Keratinocyte (primary cell): ENCODE measurements at regions not wholly inside any gene's neighbourhood (a gene's known extent, or its start where the extent isn't known, plus 50 kb on each side); places are given as distances from the start of the nearest gene placed in this dataset.

Experiments used
- DNase-seq: peaks from one replicate; pipeline ENCODE4 v3.0.0-alpha.2; 2011; ENCODE audit warnings: low read depth, missing footprints, low spot score
- FAIRE-seq: peaks from 2 replicates; lab custom pipeline; 2011; peaks lifted over from hg19 to GRCh38; lab: Jason Lieb, UNC
- H2AFZ ChIP-seq: 2 replicates; pipeline ENCODE4 v1.6.0; 2012; ENCODE audit warnings: low read length, control low read depth, inconsistent platforms; ENCODE audit not compliant: control insufficient read depth
- H3K27ac ChIP-seq: 2 replicates; pipeline ENCODE4 v1.5.1; 2011; ENCODE audit warnings: low read length; ENCODE audit not compliant: control insufficient read depth, insufficient read depth
- H3K27me3 ChIP-seq: 3 replicates; pipeline ENCODE4 v1.6.0; 2011; ENCODE audit warnings: low read length; ENCODE audit not compliant: control insufficient read depth, insufficient read depth; ENCODE audit errors: extremely low read depth
- H3K36me3 ChIP-seq, 2 experiments: 2 replicates in 1 of 2; 3 replicates in 1 of 2; pipeline ENCODE4 v1.5.1; 2011; ENCODE audit warnings: low read length in 2 of 2, mild to moderate bottlenecking in 1 of 2; ENCODE audit not compliant: control insufficient read depth in 2 of 2, insufficient read depth in 2 of 2; ENCODE audit errors: extremely low read depth in 1 of 2
- H3K4me1 ChIP-seq: 3 replicates; pipeline ENCODE4 v1.5.1; 2011; ENCODE audit warnings: low read length; ENCODE audit not compliant: control insufficient read depth, insufficient read depth; ENCODE audit errors: extremely low read depth
- H3K4me2 ChIP-seq: 3 replicates; pipeline ENCODE4 v1.6.0; 2011; ENCODE audit warnings: low read depth, low read length; ENCODE audit not compliant: control insufficient read depth, insufficient read depth; ENCODE audit errors: extremely low read depth
- H3K4me3 ChIP-seq, 3 experiments: fragments of 200-600 bp in 1 of 3; sonication (generic) in 1 of 3; 2 replicates in 2 of 3; 3 replicates in 1 of 3; pipeline ENCODE4 v1.5.1; 2011 to 2016; ENCODE audit warnings: low read length in 3 of 3, mild to moderate bottlenecking in 3 of 3, control low read depth in 2 of 3, inconsistent platforms in 1 of 3, low read depth in 1 of 3, mixed read lengths in 1 of 3, mixed run types in 1 of 3, moderate library complexity in 1 of 3; ENCODE audit not compliant: control insufficient read depth in 2 of 3, insufficient read depth in 2 of 3; ENCODE audit errors: extremely low read depth in 1 of 3
- H3K79me2 ChIP-seq: 2 replicates; pipeline ENCODE4 v1.6.0; 2012; ENCODE audit warnings: low read length; ENCODE audit not compliant: control insufficient read depth, insufficient read depth
- H3K9ac ChIP-seq: 3 replicates; pipeline ENCODE4 v1.6.0; 2011; ENCODE audit warnings: low read length; ENCODE audit not compliant: control insufficient read depth, insufficient read depth; ENCODE audit errors: extremely low read depth
- H3K9me1 ChIP-seq: 3 replicates; pipeline ENCODE4 v1.6.0; 2011; ENCODE audit warnings: low read length; ENCODE audit not compliant: control insufficient read depth, insufficient read depth; ENCODE audit errors: extremely low read depth
- H3K9me3 ChIP-seq: 2 replicates; pipeline ENCODE4 v1.5.1; 2012; ENCODE audit warnings: low read depth, low read length; ENCODE audit not compliant: control insufficient read depth
- H4K20me1 ChIP-seq: 3 replicates; pipeline ENCODE4 v1.6.0; 2011; ENCODE audit warnings: low read length; ENCODE audit not compliant: control insufficient read depth, insufficient read depth; ENCODE audit errors: extremely low read depth
- EZH2 ChIP-seq: IDR thresholded peaks from one replicate; pipeline ENCODE4 v1.6.1; 2012; ENCODE audit warnings: inconsistent platforms, mild to moderate bottlenecking, low read length, moderate library complexity
- dilution Hi-C: fragments of 300-500 bp; cut with MboI; formaldehyde crosslinking; loops from one replicate; pipeline ENCODE4 v1.7.0; 2020; ENCODE audit warnings: low sequenced_read_pairs; ENCODE audit not compliant: extremely low pct_ligation_motif_present
- TF ChIP-seq, protein P1 (sequence below), 3 experiments: IDR thresholded peaks in 1 of 3; conservative IDR thresholded peaks in 1 of 3; optimal IDR thresholded peaks in 1 of 3; 2 replicates in 2 of 3; 3 replicates in 1 of 3; pipeline versions ENCODE3 to v1.5.1; 2011; ENCODE audit warnings: low read length in 3 of 3, mild to moderate bottlenecking in 3 of 3, moderate library complexity in 2 of 3, control low read depth in 1 of 3, inconsistent platforms in 1 of 3; ENCODE audit not compliant: insufficient read depth in 2 of 3; ENCODE audit errors: extremely low read depth in 1 of 3

DNA sequence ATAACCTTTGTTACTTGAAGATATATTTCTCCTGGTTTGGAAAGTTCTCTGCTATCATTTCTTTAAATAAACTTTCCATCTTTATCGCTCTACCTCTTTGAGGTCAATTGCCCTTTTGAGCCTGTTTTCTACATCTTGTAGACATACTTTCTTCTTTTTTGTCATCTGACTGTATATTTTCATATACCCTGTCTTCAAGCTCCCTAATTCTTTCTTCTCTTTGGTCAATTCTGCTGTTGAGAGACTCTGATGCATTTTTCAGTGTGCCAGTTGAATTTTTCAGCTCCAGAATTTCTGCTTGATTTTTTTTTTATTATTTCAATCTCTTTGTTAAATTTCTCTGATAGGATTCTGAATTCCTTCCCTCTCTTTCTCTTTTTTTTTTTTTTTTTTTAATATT is 511.2 kb upstream of the GRAMD2B start:
- no peaks in the 10 kb centered on the region for H3K79me2 ChIP-seq
- H2AFZ ChIP-seq, result no peak overlapping the region
- dilution Hi-C loops, result no loop called here
- H3K9me1 ChIP-seq, result no peaks in the 10 kb centered on the region
- H3K27me3 ChIP-seq, result no peaks in the 10 kb centered on the region
- no peak for DNase-seq
- H3K4me1 ChIP-seq, result peaks cover 2% of the 10 kb centered on the region
- no peak overlapping the region for H3K9ac ChIP-seq
- no peaks in the 10 kb centered on the region for H4K20me1 ChIP-seq
- no peaks in the 10 kb centered on the region for H3K9me3 ChIP-seq
- no peaks in the 10 kb centered on the region for H3K36me3 ChIP-seq
- H3K27ac ChIP-seq, result no peak overlapping the region
- no peak for FAIRE-seq
- H3K4me2 ChIP-seq, result no peak overlapping the region
- no peak overlapping the region for H3K4me3 ChIP-seq
- no peak for TF ChIP-seq EZH2
- TF ChIP-seq, protein P1, sequence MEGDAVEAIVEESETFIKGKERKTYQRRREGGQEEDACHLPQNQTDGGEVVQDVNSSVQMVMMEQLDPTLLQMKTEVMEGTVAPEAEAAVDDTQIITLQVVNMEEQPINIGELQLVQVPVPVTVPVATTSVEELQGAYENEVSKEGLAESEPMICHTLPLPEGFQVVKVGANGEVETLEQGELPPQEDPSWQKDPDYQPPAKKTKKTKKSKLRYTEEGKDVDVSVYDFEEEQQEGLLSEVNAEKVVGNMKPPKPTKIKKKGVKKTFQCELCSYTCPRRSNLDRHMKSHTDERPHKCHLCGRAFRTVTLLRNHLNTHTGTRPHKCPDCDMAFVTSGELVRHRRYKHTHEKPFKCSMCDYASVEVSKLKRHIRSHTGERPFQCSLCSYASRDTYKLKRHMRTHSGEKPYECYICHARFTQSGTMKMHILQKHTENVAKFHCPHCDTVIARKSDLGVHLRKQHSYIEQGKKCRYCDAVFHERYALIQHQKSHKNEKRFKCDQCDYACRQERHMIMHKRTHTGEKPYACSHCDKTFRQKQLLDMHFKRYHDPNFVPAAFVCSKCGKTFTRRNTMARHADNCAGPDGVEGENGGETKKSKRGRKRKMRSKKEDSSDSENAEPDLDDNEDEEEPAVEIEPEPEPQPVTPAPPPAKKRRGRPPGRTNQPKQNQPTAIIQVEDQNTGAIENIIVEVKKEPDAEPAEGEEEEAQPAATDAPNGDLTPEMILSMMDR (optimal IDR thresholded peaks at IDR 0.05 in 1 of 3, IDR thresholded peaks at IDR 0.05 in 1 of 3, conservative IDR thresholded peaks at IDR 0.05 in 1 of 3; ENCODE audit: extremely low read depth in 1 of 3, insufficient read depth in 2 of 3, low read length in 3 of 3), result no peak

DNA sequence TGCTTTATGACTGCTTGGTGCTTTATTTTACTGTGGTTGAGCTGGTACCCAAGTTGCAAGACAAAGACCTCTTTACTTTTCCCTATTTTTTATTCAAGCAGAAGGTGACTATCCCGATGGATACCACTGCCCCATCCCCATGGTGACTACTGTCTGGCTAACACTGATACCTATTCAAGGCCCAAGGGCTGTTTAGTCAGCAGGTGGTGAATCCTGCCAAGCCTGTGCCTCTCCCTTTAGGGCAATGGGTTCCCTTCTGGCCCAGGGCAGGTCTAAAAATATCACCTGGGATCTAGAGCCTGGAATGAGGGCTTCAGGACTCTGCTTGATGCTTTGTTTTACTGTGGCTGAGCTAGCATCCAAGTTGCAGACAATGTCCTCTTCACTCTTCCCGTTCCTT is 510.0 kb upstream of the GRAMD2B start:
- H3K4me2 ChIP-seq, result no peak overlapping the region
- no peaks in the 10 kb centered on the region for H3K9me3 ChIP-seq
- dilution Hi-C loops, result no loop called here
- no peaks in the 10 kb centered on the region for H3K9me1 ChIP-seq
- TF ChIP-seq, protein P1 (optimal IDR thresholded peaks at IDR 0.05 in 1 of 3, IDR thresholded peaks at IDR 0.05 in 1 of 3, conservative IDR thresholded peaks at IDR 0.05 in 1 of 3; ENCODE audit: extremely low read depth in 1 of 3, insufficient read depth in 2 of 3, low read length in 3 of 3), result no peak
- no peaks in the 10 kb centered on the region for H4K20me1 ChIP-seq
- H2AFZ ChIP-seq, result no peak overlapping the region
- H3K4me1 ChIP-seq, result peaks cover 2% of the 10 kb centered on the region
- H3K27ac ChIP-seq, result no peak overlapping the region
- H3K27me3 ChIP-seq, result no peaks in the 10 kb centered on the region
- no peak overlapping the region for H3K4me3 ChIP-seq
- no peak for DNase-seq
- no peak overlapping the region for H3K9ac ChIP-seq
- no peaks in the 10 kb centered on the region for H3K79me2 ChIP-seq
- FAIRE-seq, result peak; percentile 20
- no peaks in the 10 kb centered on the region for H3K36me3 ChIP-seq
